ENCODE measurements at regions not wholly inside any gene's neighbourhood (a gene's known extent, or its start where the extent isn't known, plus 50 kb on each side); places are given as distances from the start of the nearest gene placed in this dataset.

DNA sequence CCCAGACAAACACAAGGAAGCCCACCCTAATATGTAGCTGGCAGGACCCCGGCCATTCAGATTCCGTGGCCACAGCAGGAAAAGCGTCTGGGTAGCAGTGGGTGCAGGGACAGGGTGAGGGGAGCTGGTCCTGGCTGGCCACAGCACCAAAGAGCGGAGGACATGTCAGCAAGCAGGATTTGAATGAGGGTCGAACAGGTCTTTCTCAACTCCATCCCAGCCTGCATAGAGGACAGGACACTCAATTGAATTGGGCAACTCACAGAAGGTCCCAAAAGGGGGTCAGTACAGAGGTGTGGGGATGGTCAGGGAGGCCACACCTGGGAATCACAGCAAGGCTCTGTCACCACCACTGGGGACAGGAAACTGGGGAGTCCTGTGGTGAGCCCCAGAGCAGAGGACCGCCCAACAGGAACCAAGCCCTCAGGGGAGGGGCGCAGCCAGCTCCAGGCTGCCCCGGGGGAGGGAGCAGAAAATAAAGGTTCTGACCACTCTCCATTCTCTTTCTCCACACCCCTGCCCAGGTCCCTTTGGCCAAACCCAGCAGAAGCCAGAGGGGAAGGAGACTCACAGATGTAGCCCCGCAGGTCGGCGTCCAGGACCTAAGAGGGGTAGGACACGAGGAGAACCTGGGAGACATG lies 108.7 kb upstream of the PPP2R2D start:
- no peak for DNase-seq (ENCODE audit: low read depth in 3 of 3)

DNA sequence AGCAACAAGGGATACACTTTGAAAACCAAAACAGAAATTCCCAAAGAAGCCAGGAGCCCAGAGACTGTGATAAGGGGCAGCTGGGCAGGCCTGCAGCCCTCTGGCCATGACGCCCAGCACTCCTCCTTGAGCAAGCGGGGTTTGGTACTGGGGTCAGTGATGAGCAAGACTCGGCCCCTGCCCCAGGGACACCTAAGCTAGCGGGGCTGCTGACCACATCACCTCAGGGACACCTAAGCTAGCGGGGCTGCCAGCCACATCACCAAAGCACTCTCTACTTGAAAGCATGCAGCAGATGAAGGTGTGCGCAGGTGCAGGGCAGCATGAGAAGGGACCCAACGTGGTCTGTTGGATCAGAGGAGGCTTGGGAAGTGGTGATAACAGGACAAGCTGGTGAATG lies 108.0 kb upstream of the PPP2R2D start:
- no peak for DNase-seq (ENCODE audit: low read depth in 3 of 3)

DNA sequence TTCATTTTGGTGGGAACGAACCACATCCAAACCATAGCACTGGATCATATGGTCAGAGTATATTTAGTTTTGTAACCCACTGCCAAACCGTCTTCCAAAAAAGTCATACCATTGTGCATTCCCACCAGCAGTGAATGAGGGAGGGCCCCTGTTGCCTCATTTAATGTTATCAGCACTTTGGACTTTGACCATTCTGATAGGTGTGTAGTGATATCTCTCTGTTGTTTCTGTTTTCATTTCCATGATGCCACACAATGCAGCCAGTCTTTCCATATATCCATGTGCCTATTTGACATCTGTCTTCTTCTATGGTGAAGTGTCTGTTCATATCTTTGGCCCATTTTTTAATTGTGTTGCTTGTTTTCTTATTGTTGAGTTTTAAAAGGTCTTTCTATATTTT lies 105.0 kb upstream of the PPP2R2D start:
- DNase-seq (ENCODE audit: low read depth in 3 of 3): no peak

DNA sequence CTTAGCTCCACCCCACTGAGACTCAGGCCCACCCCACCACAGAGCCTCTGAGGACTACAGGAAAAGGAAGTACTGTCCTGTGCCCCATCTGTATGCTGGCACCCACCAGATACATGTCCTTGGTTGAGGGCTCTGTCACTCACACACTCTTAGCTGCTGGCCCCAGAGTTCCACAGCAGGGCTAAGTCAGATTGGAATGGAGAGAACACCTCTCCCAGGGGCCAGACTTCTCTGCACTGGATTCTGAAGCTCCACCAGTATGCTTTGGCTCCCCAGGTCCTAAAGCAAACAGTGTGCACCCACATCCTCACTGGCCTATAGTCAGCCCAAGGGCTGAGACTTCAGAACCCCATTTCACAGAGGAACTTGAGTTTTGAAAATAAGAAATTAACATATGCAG lies 103.2 kb upstream of the PPP2R2D start:
- no peak for DNase-seq (ENCODE audit: low read depth in 3 of 3)

DNA sequence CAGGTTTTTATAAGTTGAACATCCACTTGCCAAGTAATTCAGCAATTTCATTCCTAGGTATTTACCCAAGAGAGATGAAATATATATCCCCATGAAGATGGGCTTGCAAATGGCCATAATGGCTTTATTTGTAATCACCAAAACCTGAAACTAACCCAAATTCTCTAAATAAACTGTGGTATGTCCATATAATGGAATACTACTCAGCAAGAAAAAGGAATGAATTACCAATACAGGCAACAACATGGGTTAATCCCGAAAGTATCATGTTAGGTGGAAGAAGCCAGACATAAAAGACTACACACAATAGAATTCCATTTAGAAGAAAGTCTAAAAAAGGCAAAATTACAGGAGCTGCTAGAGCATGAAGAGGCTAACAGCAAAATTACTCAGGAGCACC lies 101.4 kb upstream of the PPP2R2D start:
- DNase-seq (ENCODE audit: low read depth in 3 of 3): no peak

DNA sequence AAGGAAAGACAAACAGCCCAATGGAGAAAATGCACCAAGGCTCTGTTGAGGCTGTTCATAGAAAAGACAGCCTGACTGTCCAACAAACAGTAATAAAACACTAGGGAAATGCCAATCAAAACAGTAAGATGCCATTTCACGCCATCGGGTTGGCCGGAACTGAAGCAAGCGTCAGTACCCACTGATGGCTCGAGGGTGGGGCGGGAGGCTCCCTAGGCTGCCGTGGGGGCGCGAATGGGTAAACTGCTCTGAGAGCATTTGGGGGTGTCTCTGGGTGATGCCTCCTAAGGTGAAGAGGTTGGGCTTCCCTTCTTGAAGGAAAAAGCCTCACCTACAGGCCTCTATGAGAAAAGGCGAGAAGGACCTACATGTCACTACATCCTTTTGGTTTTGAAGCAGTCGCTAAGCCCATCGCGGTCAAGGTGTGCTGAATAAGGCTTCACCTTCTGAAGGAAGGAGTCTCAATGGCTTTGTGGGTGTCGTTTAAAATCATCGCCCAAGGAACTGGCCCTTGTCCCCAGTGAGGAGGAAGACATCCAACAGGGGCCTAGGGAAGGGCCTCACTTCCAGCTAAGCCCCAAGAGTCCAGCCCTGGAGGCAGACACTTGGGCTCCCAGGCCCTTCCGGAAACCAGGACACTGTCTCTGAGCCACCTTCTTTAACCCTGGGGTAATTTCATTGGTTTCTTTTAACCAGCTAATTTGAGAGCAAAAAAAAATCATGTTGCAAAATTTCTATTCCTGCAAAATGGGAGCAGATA lies 98.5 kb upstream of the PPP2R2D start:
- no peak for DNase-seq (ENCODE audit: low read depth in 3 of 3)

DNA sequence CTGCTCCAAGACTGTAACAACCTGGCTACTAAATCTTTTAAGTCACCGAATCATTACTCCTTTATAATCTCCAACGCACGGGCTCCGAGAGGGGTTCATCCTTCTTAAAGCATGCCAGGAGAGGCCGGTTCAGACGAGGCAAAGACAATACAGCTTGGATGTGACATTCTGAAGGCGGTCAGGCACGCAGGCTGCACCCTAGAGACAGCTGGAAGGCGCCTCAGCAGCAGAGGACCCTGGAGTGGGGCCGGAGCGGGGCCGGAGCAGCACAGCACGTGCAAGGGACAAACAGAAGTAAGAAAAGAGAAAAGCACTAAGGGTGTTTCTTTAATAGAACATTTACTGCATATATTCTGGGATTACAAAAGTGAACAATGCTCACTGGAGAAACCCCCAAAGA lies 97.8 kb upstream of the PPP2R2D start:
- DNase-seq (ENCODE audit: low read depth in 3 of 3): no peak

DNA sequence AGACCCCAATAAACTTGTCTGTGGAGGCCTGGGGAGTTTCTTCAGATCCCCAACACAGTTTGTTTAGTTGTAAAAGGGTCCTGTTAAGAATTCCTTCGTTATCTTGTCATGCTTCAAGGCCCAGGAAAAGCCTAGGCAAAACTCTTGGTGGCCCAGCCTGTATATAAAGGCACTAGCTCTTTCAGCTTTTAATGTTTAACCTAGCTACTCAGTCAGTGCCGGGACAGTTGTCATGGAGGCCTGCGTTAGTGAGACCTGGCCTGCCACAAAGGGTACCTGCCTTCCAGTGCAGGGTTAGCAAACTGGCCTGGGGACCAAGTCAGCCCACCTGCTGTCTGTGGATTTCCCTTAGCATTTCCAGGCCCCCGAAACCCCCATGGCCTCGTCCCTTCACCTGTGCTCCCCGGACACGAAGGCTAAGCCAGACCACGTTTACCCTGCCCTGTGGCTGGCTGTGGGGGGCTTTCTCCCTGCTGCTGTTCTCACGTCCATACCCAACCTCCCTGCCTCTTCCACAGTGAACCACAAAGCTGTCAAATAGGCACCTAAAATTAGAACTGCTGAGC lies 96.9 kb upstream of the PPP2R2D start:
- DNase-seq (ENCODE audit: low read depth in 3 of 3): no peak

DNA sequence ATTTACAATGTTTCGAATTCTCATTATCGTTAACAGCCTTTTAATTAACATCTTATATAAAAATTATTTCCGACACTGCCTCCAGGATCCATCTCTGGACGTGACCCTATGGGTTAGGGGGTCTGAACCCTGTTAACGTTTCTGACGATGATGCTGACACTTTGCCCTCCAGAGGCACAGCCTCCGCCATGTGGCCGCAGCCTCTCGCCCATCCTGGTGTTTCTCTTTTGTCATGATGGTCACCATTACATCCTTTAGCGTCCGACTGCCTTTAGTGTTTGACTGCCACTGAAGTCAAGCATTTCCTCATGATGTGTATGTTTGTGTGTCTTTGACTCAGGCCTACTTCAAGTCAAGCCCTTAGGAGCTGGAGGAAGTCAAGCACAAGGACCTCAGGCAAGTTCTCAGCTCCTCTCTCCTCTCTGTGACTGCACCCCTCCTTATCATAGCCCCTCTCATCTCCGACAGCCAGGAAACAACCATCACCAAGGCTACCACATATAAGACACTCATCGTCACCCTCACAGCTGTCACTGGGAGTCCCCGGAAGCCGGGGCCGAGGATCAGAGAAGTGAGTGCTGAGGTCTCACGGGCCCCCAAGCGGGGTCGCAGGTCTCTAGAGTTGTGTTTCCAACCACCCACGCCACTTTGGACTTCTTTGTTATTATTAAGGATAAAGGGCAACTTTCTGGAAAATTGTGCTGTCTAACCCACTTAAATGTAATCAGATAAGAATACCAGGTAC lies 96.1 kb upstream of the PPP2R2D start:
- DNase-seq (ENCODE audit: low read depth in 3 of 3): no peak

DNA sequence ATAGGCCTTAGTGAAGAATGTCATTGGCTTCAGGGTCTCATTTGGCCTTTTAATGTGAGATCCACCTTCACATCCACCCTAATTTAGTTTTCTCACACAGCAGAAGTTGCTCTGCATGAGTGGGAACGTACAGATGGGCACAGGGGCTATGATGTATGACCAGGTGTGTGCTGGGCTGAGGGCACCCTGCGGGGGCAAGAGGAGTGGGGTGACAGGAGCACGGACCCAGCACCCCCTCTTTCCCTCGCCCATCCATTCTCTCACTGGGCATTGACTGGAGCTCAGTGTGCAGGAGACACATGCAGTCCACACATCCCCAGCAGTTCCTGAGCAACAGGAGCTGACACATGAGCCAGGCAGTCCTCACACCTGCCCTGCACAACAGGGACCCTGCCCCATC lies 95.1 kb upstream of the PPP2R2D start:
- no peak for DNase-seq (ENCODE audit: low read depth in 3 of 3)

DNA sequence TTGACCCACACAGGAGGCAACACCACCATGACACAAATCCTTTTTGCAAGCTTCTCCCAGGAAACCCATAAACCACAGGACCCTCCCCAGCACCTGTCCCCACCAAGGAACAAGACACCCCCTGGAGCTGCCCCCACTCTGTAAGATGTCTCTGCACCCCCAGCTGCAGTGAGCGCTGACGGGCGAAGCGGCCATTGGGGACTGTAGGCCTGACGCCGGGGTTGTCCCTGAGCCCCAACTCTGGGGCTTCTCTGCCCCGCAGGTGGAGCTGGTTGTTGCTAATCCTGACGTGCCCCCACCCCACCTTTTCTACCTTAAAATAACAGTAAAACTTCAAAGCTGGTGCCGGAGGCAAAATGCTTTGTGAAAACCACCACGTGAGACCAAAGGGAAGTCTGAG lies 94.7 kb upstream of the PPP2R2D start:
- DNase-seq (ENCODE audit: low read depth in 3 of 3): no peak

DNA sequence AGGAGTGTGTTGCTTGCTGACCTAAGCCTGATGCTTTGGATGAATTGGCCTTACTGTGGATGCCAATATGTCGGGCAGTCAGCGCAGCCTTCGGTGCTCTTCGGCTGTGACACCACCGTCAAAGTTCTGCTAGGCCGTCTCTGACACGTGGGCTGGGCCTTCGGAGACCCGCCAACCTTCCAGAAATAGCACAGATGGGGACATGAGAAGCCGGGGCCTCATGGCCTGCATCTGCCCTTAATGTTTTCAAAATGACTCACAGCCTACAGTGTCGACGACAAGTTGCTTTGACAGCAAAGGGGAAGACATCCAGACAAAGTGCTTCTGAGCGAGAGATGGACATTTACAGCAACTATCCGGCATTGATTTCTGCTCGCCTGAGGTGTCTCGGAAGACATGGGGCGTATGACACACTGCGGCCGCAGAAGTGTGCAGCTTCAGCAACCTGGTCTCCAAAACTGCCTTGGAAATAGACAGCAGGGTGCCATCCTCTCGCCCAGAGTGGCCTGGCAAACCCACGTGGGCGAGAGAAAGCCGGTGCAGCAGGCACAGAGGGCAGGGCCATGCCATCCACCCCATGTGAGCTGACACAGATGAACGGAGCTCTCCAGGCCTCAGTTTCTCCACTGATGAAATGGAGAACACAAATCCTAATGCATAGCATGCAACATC lies 94.0 kb upstream of the PPP2R2D start:
- DNase-seq (ENCODE audit: low read depth in 3 of 3): no peak

DNA sequence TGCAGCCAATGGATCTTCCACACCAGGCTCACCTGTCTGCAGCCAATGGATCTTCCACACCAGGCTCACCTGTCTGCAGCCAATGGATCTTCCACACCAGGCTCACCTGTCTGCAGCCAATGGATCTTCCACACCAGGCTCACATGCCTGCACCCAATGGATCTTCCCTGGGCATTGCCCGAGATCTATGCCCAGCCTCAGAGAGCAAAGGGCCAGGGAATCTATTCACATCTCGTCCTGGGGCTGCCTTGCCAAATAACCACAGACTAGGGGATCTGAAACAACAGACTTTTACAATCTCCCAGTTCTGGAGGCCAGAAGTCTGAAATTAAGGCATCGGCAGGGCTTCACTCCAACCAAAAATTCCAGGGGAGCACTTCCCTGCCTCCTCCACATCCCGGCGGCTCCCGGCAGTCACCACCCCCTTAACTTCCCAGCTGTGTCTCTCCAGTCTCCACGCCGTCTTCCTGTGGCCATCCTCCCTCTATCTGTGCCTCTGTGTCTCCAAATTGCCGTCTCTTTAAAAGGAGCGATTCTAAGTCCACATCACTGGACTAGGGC lies 92.4 kb upstream of the PPP2R2D start:
- DNase-seq (ENCODE audit: low read depth in 3 of 3): no peak

DNA sequence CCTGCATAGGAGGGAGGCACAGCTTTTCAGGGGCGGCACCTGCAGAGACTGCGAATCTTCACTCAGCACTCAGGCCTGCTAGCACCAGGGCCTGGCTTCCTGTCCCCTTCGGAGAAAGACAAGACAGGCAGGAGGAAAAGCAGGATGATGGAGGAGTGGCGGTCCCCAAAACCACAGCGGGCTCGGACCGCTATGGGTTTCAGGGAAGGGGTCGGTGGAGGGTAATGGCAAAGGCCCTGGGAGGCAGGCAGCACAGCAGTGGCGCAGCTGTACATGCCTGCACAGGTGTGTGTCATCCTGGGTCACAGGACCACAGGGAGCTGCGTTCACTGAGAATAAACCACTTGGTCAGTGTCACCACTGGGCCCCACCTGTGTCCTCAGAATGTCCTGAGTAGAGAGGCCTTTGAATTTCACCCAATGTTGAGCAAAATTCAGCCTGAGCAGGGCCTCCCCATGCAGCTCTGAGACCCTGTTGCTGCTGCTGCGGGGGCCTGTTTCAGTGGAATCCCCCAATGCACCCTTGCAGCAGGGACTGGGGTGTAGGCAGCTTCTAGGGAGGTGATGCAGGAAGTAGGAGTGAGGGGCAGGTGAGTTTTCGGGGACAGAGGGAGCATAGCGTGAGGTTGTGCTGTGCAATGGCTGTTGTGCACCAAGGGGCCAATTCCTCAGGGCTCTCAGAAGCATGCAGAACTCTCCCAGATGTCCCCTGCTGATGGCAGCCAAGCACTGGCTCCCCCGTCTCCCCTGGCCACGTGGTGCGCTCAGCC lies 90.6 kb upstream of the PPP2R2D start:
- no peak for DNase-seq (ENCODE audit: low read depth in 3 of 3)

DNA sequence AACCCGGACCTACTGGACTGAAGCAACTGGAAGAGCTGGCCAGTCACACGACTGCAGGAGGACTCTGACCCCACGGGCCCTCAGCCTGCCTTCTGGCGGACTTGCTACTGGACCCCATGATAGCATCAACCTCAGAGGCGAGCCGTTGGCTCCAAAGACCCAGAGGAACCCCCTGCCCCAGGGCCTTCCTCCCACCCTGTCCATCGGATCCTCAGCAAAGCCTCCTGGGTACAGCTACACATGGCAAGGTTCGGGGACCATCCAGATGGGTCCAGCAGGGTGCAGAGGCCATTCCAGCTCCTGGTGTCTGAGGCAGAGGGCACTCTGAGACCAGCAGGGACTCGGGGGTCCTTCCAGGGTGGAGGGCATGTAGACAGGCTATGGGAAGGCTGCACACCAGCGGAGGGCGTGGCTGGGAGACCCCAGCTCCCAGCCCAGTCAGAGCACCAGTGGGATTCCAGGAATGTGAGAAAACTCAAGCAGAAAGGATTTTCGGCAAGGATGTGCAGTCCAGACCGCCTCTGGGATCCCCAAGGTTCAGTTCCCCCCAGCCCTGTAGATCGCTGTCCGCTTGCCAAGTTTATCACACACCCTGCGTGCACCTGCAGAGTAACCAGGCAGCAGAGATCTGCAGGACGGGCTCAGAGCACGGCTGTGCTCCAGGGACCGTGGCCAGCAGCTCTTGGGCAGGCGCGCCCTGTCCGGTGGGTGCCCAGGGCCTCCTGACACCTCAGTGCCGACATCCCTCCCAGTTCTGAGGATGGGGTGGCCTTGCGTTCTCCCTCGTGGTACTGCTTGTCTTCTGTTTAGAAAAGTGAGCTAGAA lies 89.8 kb upstream of the PPP2R2D start:
- DNase-seq (ENCODE audit: low read depth in 3 of 3): no peak

DNA sequence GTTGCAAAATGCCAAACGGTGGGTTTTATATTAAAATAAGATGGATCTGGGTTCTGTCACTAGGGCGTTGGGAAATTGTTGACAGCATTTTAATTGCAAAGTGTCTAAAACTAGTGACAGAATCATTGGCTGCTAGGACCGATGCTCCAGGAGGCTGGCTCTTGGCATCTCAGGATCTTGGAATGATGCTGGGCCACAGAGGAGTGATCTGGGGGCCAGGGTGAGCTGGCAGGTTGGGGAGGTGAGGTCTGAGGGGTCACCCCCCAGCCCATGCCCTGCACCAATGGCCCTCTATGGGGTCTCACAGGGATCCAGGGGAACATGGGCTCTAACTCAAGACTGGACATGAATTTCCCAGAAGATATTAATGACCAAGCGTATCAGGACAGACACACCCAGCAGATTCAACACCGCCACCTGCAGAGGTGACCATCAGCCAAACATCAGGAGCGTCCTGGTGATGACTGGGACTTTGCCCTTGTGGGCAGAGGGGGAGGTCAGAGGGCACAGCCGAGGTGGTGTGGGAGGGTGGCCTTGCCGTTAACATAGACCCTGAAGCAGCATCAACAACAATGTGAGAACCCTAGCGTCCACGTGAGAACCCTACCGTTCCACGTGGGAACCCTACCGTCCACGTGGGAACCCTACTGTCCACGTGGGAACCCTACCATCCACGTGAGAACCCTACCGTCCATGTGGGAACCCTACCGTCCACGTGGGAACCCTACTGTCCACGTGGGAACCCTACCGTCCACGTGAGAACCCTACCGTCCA lies 89.0 kb upstream of the PPP2R2D start:
- DNase-seq (ENCODE audit: low read depth in 3 of 3): no peak

DNA sequence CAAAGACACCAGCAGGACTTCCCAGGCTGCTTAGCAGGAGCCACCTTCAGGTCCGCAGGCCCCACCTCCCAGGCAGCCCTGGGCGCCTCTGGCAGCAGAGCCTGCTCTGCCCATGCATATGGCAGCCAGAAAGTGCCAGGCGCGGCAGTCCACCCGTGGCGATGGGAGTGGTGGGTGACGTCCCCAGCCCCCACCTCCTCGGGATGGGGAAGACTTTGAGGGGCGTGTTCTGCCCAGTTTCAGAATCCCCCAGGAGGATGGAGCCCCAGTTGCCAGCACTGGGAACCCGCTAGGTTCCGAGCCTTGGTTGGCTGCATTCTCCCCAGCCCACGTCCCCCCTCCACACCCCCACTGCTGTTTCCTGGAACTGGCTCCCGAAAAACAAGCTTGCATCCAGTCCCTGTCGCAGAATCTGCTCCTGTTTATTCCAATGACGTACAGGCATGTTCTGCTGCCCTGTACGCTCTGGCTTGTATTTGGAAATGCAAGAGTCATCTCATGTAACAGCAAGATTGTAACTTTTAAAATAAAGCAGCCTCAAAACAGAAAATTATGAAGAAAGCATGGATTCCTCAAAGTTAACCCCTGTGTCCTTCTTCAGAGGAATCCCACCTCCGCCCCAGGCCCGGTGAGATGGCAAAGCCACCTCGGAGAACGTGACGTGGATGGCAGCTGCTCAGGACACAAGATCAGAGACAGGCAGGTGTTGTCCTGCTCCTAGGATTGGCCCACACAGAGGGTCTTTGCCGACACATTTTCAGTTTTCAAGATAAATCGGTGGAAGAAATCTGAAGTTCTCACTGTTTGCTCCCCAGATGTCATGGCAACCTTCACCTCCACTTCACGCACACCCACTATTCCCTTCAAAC lies 87.8 kb upstream of the PPP2R2D start:
- DNase-seq (ENCODE audit: low read depth in 3 of 3): no peak

DNA sequence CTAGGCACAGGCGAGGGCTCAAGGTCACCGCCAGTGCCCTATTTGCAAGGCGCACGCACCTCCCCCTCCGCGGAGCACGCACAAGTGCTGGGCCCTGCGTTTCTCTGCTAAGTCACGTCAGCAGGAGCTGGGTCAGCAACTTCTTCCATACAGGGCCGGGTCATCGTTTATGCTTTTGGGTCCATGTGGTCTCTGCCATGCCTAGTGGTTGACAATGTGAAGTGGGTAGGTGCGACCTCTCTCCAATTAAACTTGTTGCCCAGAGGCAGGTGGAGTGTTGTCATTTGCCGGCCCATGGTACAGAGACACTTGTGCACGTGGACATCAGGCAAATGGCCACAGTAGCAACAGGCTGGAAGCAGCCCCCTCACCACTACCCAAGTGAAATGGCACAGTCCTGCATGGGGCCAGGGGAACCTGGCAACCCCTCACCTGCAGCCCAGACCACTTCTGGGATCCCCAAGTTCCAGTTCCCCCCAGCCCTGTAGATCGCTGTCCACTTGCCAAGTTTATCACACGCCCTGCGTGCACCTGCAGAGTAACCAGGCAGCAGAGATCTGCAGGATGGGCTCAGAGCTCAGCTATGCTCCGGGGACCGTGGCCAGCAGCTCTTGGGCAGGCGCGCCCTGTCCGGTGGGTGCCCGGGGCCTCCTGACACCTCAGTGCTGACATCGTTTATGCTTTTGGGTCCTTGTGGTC lies 86.1 kb upstream of the PPP2R2D start:
- no peak for DNase-seq (ENCODE audit: low read depth in 3 of 3)

Data from stimulated activated CD4-positive, alpha-beta T cell treated with anti-CD3 and anti-CD28 coated beads, TNF-alpha, amount 100 ng/mL, for 4 hours (primary cell).